ENCODE measurements at regions not wholly inside any gene's neighbourhood (a gene's known extent, or its start where the extent isn't known, plus 50 kb on each side); places are given as distances from the start of the nearest gene placed in this dataset.

- no peak overlapping the region for H3K4me3 ChIP-seq (ENCODE audit: low read depth, low read length)
- TF ChIP-seq CTCF (conservative IDR thresholded peaks at IDR 0.05; ENCODE audit: low read depth, low read length) = no peak
- DNase-seq (ENCODE audit: low read depth) = no peak
Observed at GRCh38 chr9:7461791-7462190, 337.8 kb downstream of the DMAC1 start.

GRCh38 chr9:7456793-7457530 lies 342.6 kb downstream of the DMAC1 start:
- no peak for TF ChIP-seq CTCF (conservative IDR thresholded peaks at IDR 0.05; ENCODE audit: low read depth, low read length)
- no peak overlapping the region for H3K4me3 ChIP-seq (ENCODE audit: low read depth, low read length)
- DNase-seq (ENCODE audit: low read depth) = no peak

GRCh38 chr9:7456377-7456776 lies 343.2 kb downstream of the DMAC1 start:
- H3K4me3 ChIP-seq (ENCODE audit: low read depth, low read length) = no peak overlapping the region
- DNase-seq (ENCODE audit: low read depth) = no peak
- no peak for TF ChIP-seq CTCF (conservative IDR thresholded peaks at IDR 0.05; ENCODE audit: low read depth, low read length)

- no peak for DNase-seq (ENCODE audit: low read depth)
- H3K4me3 ChIP-seq (ENCODE audit: low read depth, low read length) = no peak overlapping the region
- TF ChIP-seq CTCF (conservative IDR thresholded peaks at IDR 0.05; ENCODE audit: low read depth, low read length) = no peak
Observed at GRCh38 chr9:7454624-7455023, 345.0 kb downstream of the DMAC1 start.

- H3K4me3 ChIP-seq (ENCODE audit: low read depth, low read length) = no peak overlapping the region
- no peak for DNase-seq (ENCODE audit: low read depth)
- no peak for TF ChIP-seq CTCF (conservative IDR thresholded peaks at IDR 0.05; ENCODE audit: low read depth, low read length)
Observed at GRCh38 chr9:7452378-7452777, 347.2 kb downstream of the DMAC1 start.

- no peak for TF ChIP-seq CTCF (conservative IDR thresholded peaks at IDR 0.05; ENCODE audit: low read depth, low read length)
- no peak overlapping the region for H3K4me3 ChIP-seq (ENCODE audit: low read depth, low read length)
- no peak for DNase-seq (ENCODE audit: low read depth)
Observed at GRCh38 chr9:7451062-7451461, 348.5 kb downstream of the DMAC1 start.

- no peak overlapping the region for H3K4me3 ChIP-seq (ENCODE audit: low read depth, low read length)
- DNase-seq (ENCODE audit: low read depth) = no peak
- TF ChIP-seq CTCF (conservative IDR thresholded peaks at IDR 0.05; ENCODE audit: low read depth, low read length) = no peak
Observed at GRCh38 chr9:7443541-7443940, 356.0 kb downstream of the DMAC1 start.

Measured in choroid plexus epithelial cell (primary cell).